ENCODE measurements at regions not wholly inside any gene's neighbourhood (a gene's known extent, or its start where the extent isn't known, plus 50 kb on each side); places are given as distances from the start of the nearest gene placed in this dataset.

DNA sequence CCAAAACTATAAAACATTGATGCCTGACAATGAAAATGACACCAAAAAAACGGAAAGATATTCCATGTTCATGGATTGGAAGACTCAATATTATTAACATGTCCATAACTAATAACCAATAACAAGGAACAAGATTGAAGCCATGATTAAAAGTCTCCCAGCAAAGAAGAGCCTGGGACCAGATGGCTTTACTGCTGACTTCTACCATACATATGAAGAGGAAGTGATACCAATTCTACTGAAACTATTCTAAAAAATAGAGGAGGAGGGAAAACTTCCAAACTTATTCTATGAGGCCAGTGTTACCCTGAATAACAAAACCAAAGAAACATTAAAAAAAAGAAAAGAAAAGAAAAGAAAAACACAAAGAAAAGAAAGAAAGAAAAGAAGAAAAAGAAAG is 54.6 kb upstream of the ATF7IP start:
- CTCF ChIA-PET: no interaction called here
- POLR2A ChIA-PET: no interaction called here

DNA sequence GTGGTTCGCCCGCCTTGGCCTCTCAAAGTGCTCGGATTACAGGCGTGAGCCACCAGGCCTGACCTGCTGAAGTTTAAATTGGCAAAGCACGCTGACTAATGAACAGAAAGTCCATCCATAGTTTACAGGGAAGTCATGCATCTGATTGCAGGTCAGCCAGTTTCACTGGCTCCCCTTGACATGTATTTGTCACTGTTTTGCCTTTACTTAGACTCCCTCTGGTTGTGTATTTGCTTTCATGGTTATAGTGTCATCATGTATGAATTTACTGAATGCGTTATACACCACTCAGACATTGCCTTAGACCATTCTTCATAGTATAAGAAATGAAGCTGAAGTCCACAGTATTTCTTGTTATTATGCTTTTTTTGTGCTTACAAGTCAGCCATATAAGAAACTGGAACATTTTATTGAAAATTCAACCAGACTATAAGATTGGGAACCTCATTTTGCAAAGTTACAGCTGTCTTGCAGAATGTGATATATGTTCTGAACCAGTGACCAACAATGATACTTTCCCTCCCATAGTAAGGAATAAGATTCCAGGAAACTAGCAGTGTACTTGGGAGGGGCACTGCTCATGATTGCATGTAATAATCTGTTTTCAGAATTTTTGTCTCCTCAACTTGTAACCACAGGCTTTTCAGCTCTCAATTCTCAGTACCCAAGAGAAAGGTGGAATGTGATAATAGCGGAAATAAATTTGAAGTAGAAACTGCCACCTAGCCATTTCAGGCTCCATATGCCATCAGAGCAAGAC is 51.9 kb upstream of the ATF7IP start:
- CTCF ChIA-PET: interaction anchor here (0.5 kb wide), 1 partner anchor 351 kb away, joined by 3 read pairs; no protein-coding TSS in a partner anchor

GRCh38 chr12:14314801-14315200 is 50.7 kb upstream of the ATF7IP start:
- ChIA-PET CTCF (no interaction called here), POLR2A (no interaction called here)

More for the DNA sequence above, 51.9 kb upstream of the ATF7IP start:
- POLR2A ChIA-PET: no interaction called here

GRCh38 chr12:14315501-14315900 is 50.0 kb upstream of the ATF7IP start:
- POLR2A ChIA-PET: no interaction called here
- CTCF ChIA-PET: no interaction called here

Measured in activated CD8-positive, alpha-beta memory T cell treated with anti-CD3 and anti-CD28 coated beads for 36 hours (primary cell).